ENCODE measurements at regions not wholly inside any gene's neighbourhood (a gene's known extent, or its start where the extent isn't known, plus 50 kb on each side); places are given as distances from the start of the nearest gene placed in this dataset.

DNA sequence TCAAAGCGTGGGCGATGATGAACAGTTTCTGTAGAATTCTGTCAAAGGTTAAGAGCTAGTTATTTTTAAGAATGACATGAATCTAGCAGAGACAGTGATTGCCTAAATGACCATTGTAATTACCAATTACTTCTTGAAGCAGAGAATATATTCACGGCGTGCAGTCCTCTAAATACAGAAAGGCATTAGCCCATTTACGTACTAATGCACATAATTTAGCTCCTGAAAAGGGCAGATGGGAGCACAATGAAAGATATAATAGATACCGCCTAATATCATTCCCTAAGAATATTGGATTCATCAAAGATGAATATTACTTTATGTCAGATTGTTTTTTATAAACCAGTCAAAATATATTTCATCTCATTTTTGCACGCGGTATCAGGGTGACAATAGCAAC lies 212.4 kb downstream of the URI1 start:
- no peak for DNase-seq

DNA sequence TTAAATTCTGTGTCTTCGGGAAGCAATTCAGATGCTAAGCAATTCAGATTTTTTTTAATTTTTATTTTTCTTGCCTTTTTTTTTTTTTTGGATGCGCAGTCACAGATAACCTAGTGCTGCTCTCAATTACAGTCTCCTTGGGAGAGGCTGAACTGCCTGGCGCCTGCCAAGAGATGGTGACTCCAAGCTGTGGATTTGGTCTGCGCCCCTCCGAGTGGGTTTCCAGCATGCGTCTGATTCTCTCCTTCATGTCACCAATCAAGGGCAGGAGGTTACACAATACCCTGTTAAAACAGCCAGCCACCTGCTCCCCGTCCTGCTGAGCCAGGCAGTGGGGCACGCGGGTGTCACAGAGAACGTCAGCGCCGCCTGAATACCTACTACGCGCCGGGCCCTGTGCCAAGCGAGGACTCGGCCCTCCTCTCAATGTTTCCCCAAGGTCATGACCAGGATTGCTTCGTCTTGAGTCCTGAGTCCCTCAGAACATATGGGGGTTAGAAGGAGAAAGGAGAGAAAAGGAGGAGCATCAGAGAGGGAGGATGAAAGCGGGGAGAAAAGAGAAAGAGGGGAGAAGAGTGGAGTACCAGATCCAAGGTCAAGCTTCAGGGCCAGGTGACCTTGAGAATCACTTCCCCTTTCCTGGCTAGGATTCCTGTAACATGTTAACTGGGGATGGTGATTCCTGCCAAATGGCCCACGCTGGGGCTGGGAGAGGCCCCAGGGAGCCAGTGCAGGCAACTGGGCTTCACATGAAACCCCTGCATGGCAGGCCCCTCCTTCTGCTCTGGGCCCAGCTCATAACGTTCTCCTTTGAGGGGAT lies 213.6 kb downstream of the URI1 start:
- no peak for DNase-seq

DNA sequence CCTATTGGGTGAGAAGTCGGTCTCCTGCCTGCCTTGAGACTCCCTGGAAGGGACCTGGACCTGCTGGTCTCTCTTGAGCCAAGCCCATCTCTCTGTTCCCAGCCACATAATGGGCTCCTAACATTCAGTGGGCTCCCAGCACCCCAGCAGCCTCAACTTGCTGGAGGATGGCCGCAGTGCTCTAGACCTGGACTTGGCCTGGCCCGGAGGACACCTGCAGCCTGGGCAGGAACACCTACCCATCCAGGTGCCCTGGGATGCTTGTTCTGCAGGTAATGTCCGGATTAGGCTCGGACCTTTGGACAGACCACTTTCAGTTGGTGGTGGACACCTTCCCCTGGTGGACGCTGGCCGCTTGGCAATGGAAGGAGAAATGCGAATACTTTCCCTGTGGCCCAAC lies 214.6 kb downstream of the URI1 start:
- DNase-seq: no peak

DNA sequence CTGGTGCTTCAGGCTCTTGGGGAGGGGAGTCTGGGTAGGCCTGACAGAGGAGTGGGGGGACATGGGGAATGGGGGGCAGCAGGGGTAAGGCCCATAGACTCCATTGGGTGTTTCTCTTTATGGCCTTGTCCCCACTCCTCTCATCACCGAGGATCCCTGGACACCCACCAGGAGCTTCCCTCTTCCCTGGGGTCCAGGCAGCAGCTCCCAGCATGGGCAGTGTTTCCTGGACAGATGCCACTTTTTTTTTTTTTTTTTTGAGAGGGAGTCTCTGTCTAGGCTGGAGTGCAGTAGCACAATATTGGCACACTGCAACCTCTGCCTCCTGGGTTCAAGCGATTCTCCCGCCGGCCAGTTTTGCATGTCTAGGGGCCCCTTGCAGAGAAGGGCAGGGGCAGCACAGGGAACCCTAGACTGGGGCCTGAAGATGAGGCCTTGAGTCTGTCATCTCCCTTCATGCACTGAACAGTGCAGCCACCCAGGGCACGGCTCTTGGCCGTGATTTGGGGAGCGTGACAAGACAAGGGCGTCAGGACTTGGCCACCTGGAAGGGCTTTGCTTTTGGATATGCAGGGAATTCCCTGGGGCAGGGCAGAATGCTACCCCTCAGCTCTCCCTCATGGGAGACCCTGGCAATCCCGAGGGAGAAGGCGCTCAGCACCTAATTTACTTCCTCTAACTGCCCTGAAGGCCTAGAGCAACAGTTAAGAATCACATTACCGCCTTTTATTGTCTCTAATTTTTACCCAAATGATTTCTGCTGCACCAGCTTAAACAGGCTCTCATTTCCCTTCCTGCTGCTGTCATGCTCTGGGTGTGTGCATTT lies 213.9 kb upstream of the ZNF536 start:
- DNase-seq: no peak

DNA sequence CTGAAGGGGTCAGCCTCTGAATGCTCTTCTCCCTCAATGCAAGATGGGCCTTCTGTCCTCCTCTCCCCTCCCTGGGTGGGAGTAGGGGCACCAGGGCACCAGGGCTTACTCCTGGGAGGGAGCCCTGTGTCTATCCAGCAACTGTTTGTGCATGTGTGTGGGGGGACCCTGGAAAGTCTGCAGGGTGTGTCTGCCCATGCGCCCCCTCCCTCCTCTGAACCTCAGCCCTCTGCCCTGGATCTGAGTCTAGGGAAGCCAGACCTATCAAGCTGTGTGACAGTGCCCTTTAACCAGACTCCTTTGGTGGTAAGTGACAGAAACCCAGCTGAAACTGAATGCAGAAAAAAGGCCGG lies 213.3 kb upstream of the ZNF536 start:
- DNase-seq: no peak

DNA sequence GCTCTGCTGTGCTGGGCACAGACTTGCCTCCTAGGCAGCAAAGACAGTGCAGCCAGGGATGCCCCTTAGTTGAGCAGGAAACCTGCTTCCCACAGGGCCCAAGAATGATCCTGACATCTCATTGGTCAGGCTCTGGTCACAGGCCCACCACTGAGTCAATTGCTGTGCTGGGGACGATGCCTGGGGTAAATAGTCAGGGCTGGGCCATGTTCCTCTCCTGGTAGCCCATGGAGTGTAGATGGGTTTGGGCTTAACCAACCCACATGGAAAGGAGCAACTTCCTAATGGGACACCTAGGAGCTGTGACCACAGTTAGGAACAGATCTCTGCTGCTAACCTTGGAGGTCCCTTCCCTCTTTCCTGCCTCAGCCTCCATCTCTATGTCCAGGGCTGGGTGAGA lies 212.5 kb upstream of the ZNF536 start:
- no peak for DNase-seq

DNA sequence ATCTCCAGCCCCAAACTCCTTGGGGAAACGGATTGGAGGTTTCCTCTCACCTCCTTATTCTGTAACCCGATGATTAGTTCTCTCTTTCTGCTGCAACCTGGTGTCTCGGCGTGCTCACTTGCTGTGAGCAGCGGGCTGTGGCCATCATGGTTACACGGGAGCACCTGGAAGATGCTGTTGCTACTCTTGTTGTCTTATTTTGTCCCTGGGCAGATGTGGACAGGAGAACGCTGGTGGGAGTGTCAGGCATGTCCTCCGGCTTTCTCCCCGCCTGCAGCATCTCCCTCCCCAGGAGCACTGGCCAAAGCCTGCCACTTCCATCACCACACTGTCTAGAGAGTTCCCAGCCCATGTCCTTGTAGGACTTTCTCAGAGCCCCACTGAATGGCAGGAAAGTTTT lies 211.8 kb upstream of the ZNF536 start:
- DNase-seq: no peak

DNA sequence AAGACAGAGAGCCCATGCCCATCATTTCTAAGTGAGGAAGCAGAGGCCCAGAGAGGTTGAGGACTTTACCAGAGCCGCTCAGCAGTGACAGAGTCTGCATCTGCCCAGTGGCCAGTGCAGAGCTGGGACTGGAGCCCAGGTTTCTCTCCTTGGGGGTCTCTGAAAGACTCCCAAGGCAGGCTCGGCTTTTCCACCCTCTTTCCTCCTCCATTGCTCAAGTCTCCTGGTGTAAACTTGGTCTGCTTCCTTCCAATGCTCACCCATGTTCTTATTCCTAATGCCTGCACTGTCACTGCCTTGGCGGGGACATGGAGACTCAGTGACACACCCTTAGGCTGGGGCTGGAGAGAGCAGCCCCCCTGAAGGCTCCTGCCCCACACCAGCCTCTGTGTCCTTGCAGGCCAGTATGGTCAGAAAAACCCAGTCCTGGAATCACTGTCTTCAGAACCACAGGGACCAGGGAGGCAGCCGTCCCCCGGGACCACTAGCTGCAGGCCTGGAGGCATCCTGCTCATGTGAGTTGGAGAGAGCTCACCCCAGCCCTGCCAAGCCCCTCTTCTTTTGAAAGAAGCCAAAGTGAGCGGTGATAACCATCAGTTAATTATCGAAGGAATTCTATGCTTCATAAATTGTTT lies 211.0 kb upstream of the ZNF536 start:
- no peak for DNase-seq

DNA sequence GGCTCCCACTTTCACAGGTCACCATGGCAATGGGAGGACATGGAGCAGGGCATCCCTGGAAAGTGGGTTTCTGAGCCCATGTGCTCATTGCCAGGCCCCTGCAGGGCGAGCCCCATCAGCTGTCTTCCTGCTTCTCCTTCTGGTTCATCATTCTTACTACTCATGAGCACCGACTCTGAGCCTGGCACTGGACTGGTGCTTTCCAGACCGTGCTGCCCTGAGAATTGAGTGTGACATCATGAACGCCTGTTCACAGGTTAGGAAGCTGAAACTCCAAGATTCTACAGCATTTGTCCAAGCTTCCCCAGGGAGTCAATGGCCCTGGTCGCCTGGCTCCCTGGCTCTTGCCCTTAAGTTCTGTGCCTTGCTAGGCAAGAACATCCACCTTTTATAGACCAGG lies 210.4 kb upstream of the ZNF536 start:
- DNase-seq: no peak

DNA sequence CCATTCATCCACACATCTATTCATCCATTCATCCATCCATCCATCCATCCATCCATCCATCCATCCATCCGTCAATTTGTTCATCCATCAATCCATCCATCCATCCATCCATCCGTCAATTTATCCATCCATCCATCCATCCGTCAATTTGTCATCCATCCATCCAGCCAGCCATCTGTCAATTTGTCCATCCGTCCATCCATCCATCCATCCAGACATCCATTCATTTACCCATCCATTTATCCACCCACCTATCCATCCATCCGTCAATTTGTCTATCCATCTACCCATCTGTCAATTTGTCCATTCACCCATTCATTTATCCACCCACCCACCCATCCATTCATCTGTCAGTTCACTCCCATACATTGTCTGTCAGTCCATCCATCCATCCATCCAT lies 209.5 kb upstream of the ZNF536 start:
- no peak for DNase-seq

DNA sequence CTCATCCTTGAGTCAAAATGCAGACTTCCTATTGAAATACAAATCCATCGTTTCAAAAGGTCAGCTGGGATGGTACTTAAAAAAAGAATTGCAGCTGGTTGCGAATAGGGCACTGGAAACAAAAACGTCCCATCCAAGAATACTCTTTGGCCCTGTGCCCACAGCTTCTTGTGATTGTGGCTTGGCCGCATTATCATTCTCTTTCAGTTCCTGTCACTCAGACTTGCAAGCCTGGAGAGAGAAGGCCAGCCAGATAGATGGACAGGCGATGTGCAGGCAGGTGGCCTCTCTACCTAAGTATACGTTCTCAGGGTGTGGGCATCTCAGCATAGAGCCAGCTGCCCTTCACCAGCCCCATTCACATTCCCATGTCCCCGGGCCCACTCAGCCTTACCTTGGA lies 208.5 kb upstream of the ZNF536 start:
- no peak for DNase-seq

DNA sequence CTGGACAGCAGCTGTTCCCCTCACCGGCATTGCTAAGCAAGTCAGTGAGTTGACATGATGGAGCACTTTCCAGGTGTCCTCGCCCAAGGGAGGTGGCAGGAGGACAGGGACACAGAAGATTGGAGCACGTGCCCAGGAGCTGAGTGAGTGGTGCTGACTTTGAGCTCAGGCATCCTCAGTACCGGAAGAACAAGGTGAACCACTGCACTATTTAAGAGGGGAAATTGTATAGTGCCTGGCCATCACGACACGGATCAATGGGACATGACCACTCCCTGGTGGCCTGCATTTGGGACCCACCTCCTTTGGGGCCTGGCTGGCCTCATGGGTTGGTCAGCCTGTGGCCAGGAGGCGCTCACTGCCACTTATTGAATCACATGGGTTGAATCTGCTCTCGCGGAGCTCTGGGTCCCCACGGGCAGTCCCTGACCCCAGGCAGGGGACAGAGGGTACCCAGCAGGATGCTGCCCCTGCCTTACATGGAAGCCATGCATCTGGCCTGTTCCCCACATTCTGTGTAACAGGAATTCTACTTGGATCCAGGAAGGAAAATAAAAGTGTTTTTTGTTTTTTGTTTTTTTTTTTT lies 206.9 kb upstream of the ZNF536 start:
- DNase-seq: no peak

DNA sequence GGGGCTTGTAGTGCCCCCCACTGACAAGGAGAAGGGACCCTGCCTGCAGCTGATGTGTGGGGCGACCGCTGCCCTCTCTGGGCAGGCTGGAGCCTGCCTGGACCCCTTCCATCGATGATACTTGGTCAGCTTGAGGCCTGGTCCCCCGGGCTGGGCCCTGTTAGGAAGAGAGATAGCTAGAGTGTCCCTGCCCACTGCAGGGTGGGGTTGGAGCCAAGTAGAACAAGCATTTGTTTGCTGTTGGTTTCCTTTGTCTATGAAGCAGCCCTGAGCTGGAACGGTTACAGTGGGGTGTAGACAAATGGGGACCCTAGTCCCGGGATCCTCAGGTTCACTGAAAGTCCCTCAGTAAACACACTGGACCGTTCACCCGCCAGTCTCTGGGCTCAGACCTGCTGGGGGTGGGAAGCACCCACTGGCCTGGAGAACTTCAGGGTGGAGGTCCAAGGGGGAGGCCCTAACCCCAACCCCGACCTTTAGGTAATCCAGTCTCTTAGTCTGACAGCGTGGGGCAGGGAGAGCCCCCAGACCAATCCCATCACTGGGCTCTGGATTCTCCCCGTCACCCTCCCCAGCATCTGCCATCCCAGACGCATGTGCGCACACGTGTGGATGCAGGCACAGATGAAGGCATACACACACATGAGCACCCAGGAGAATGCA lies 204.8 kb upstream of the ZNF536 start:
- DNase-seq: no peak

DNA sequence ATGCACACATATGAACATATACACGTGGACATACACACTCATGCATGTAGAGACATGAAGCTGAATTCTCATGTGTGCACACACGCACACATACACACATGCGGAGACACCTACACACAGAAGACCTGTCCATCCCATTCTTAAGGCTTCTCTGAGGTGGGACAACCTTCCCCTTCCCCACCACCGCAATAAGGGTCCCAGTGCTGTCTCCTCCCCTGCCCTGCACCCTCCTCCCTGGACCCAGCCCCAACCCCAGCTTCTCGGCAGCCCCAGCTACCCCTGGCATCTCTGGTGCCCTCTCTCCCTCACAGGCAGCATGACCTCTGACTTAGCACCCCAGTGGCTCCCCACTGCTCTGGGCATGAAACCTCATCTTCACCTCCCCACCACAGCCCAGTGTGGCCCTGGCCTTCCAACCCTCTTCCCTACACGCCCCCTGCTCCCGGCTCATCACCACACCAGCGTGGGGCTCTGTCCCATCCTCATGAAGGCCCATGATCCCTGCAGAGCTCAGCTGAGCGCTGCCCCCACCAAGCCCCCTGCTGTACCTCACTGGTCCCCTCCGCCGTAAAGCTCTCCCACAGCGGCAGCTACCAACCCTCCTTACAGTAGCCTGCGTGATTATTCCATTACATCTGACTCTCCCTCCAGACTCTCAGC lies 204.1 kb upstream of the ZNF536 start:
- DNase-seq: no peak

DNA sequence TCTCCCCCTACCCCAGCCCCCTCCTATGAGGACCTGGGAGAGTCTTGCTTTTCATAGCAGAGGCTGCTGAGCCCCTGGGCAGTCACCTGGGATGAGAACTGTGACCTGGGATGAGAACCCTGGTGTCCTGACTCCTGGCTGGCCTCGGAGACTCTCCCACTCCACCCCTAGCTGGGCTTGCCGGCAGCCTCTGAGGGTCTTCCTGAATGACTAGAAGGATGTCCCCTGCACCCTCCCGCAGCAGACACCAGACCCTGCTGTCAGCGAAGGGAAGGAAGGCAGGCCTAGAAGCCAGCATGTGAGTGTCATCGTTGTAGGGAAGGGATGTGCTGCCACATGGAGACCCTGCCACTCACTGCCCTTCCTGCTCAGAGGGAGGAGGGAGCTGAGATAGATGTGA lies 203.4 kb upstream of the ZNF536 start:
- DNase-seq: no peak

DNA sequence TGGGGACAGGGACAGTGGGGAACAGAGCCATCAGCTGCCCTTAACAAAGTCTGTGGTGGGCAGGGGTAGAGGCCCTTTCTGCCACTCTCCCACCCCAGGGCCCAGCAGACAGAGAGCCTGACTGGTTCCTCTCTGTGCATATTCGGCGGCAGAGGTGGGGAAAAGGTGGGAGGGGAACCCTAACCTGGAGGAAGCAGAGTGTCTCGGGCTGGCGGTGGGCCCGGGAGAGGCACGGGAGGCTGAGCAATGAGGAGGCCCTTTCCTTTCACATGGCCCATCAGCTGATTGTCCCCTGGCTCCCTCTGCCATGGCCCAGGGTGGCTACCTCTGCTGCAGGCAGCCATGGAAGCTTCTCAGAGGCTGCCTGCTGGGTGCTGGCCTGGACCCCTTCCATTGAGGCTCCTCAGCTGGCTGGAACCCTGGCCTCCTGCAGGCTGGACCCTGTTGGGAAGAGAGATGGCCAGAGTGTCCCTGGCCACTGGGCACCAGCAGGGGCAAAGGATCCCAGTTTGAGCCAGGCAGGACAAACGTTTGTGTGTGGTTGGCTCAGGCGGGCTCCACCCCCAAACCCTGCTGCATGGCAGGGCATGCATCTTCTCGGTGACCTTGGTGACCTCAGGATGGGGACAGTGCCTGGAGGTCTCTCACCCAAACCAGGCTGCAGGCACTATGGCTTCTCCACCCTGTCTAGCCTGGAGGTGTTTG lies 202.8 kb upstream of the ZNF536 start:
- DNase-seq: no peak

DNA sequence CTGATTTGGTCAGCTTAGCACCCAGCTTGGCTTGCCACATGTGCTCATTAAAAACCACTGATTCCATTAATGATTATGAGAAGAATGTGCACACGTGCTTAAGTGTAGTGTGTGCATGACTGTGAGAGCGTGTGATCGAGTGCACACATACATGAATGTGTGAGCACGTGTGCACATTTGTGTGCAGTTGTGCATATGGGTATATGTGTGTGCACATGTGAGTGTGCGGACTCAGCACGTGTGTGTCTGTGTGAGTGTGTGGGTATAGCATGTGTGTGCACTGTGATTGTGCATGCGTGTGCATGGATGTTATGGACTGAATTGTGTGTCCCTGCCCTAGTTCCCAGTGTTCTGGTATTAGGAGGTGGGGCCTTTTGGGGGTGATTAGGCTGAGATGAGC lies 202.1 kb upstream of the ZNF536 start:
- DNase-seq: no peak

DNA sequence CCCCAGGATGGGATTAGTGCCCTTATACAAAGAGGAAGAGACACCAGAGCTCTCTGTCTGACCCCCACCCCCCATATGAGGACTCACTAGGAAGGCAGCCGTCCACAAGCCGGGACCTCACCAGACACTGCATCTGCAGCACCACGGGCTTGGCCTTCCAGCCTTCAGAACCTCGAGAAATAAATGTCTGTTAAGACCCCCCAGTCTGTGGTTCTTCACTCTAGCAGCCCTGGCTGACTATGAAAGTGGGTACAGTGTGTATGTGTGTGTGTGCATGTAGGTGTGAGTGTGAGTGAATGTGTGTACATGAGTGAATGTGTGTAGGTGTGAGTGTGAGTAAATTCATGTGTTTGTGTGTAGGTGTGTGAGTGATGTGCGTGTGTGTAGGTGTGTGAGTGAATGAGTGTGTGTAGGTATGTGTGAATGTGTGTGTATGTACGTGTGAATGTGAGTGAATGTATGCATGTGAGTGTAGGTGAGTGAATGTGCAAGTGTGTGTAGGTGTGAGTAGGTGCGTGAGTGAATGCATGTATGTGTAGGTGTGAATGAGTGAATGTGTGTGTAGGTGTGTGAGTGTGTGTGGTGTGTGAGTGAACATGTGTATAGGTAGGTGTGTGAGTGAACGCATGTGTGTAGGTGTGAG lies 201.6 kb upstream of the ZNF536 start:
- DNase-seq: no peak

DNA sequence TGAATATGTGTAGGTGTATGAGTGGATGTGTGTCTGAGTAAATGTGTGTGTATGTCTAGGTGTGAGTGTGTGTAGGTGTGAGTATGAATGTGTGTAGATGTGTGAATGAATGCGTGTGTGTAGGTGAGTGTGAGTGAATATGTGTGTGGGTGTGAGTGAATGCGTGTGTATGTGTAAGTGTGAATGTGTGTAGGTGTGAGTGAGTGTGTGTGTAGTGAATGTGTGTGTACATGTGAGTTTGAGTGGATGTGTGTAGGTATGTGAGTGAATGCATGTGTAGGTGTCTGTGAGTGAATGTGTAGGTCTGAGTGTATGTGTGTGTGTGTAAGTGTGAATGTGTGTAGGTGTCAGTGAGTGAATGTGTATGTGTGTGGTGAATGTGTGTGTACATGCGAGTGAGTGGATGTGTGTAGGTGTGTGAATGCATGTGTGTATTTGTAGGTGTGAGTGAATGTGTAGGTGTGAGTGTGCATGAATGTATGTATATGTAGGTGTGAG lies 201.0 kb upstream of the ZNF536 start:
- DNase-seq: no peak

DNA sequence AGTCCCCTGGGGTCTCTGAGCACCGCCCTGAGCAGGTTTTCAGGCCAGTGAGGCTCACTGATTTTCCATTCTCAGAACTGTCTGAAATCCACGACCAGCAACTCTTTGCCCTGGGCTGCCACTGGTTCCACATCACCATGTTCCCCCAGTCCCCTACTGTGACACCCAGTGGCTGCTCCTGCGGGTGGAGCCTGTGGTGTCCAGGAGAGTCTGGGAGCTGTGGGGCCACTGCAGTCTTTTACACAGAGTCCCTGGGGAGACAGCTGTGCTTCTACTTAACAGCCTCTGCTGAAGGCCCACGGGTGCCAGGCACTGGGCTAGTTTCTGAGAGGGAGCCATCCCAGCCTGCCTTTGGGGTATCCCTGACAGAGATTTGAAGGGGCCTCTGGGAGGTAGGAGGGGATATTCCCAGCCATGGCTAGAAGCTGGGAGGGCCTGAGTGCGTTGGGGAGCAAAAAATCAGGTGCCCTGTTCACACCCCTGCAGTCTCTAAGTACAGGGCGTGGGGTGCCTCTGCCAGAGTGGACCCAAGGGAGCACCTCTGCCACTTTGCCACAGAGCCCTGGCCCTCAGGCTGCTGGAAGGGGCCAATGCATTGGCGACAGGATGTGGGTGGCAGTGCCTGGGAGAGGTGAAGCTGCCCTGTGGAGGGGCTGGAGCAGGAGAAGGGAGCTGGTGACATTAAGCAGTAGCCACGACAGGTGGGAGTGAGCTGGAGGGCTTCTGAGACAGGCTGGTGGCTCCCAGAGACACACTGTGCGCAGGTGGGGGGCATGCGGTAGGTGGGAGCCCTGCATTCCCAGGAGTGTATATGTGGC lies 200.2 kb upstream of the ZNF536 start:
- DNase-seq: no peak
